ENCODE measurements at regions not wholly inside any gene's neighbourhood (a gene's known extent, or its start where the extent isn't known, plus 50 kb on each side); places are given as distances from the start of the nearest gene placed in this dataset.

DNA sequence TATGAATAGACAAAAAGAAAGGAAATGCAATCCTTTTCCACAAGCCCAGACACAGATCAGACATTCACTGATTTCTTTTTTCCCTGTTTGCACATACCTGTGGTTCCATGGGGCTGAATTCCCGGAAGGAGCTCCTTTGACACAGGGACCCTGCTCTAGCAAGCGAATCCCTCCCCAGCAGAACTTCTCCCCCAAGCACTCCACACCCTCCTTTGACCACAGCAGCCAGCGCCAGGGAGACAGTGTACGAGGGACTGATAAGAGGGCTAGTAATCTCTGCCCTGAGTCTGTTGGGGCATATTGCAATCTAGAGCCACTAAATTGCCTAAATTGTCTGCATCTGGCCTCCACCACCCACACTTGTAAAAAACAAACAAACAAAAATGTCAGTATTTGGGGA lies 83.4 kb upstream of the NTF3 start:
- TF ChIP-seq, protein P1, sequence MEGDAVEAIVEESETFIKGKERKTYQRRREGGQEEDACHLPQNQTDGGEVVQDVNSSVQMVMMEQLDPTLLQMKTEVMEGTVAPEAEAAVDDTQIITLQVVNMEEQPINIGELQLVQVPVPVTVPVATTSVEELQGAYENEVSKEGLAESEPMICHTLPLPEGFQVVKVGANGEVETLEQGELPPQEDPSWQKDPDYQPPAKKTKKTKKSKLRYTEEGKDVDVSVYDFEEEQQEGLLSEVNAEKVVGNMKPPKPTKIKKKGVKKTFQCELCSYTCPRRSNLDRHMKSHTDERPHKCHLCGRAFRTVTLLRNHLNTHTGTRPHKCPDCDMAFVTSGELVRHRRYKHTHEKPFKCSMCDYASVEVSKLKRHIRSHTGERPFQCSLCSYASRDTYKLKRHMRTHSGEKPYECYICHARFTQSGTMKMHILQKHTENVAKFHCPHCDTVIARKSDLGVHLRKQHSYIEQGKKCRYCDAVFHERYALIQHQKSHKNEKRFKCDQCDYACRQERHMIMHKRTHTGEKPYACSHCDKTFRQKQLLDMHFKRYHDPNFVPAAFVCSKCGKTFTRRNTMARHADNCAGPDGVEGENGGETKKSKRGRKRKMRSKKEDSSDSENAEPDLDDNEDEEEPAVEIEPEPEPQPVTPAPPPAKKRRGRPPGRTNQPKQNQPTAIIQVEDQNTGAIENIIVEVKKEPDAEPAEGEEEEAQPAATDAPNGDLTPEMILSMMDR (conservative IDR thresholded peaks at IDR 0.05; ENCODE audit: low read depth, low read length): no peak
- no peak overlapping the region for H3K4me3 ChIP-seq (ENCODE audit: low read depth, low read length)
- DNase-seq (ENCODE audit: low read depth): no peak

DNA sequence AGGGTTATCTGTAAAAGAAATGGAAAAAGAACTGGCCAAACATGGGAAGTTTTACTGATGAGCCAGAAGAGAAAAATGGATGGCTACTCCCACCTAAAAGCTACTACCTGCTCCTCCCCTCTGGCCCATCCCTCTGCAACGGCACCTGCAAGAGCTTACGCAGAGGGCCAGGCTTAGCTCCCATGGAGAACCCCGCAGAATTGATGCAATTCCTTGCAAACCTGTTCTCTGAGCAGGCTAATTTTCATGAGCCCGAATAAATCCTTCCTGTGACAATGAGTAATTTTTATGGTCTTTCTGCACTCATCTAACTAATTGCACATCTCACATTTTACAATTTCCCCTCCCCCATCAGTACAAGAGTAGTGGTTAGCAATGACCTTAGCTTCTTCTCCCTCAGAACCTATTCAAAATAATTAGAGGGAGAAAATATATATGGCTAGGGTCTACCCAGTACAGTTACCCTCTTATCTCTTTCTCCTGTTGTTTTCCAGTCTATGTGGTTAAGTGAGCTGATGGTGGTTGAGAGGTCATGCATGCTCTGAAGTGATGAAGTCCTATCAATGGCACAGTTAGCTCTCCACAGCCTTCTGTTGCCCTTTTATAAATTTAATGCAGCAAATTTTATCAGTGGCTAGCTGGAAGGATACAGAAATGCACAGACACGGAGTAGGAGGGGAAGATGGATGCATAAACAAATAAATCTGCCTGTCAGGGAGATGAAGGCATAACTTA lies 67.7 kb upstream of the NTF3 start:
- TF ChIP-seq, protein P1 (conservative IDR thresholded peaks at IDR 0.05; ENCODE audit: low read depth, low read length): no peak
- no peak overlapping the region for H3K4me3 ChIP-seq (ENCODE audit: low read depth, low read length)
- no peak for DNase-seq (ENCODE audit: low read depth)

DNA sequence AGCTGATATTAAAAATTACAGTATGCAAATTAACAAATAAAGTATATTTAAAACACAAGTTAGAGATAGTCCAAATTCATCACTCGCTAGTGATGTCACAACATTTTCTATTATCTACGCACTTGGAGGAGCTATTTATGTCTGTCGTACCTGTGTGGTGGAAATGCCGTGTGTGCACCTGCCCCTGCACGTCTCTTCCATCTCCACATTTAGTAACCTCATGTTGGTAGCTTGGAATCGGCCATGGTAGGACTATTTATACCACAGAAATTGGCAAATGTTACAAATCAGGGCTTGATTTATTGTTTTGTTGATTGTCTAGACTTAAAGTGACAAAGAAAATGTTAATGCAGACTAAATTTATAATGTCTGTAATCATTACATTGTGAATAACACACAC lies 62.6 kb upstream of the NTF3 start:
- no peak overlapping the region for H3K4me3 ChIP-seq (ENCODE audit: low read depth, low read length)
- TF ChIP-seq, protein P1 (conservative IDR thresholded peaks at IDR 0.05; ENCODE audit: low read depth, low read length): no peak
- no peak for DNase-seq (ENCODE audit: low read depth)

DNA sequence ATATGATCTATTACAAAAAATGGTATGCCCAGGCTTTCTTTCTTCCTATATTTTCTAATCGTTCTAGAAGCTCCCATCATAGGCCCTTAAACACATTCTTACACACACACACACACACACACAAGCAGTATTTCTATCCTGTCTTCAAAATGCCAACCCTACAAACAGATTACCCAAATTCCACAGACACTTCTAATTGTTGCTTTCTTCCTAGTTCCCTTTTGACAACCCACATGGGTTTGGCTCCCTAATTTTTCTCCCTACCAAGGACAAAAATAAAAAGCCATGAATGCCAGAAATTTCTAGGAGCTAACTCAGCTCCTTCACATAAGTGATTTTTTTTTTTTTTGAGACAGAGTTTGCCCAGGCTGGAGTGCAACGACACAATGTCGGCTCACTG lies 60.3 kb upstream of the NTF3 start:
- DNase-seq (ENCODE audit: low read depth): no peak
- H3K4me3 ChIP-seq (ENCODE audit: low read depth, low read length): no peak overlapping the region
- TF ChIP-seq, protein P1 (conservative IDR thresholded peaks at IDR 0.05; ENCODE audit: low read depth, low read length): no peak

DNA sequence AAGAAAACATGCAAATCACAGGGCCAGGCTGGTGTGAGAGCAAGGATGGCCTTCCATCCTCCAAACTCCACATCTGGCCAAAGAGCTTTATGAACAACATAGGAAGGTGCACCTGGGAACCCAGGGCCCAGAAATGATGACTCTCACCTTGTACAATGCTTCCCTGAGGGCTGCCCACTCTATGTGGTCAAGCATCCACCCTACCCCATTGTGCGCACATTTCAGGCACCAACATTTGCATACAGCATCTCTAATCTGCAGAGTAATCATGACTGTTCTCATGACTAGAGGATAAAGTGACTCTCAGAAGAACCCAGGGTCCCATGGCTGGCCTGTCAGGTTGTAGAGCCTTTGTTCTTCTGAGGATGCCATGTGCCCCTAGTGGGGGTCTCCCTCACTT lies 57.2 kb upstream of the NTF3 start:
- no peak for DNase-seq (ENCODE audit: low read depth)
- TF ChIP-seq, protein P1 (conservative IDR thresholded peaks at IDR 0.05; ENCODE audit: low read depth, low read length): no peak
- no peak overlapping the region for H3K4me3 ChIP-seq (ENCODE audit: low read depth, low read length)

DNA sequence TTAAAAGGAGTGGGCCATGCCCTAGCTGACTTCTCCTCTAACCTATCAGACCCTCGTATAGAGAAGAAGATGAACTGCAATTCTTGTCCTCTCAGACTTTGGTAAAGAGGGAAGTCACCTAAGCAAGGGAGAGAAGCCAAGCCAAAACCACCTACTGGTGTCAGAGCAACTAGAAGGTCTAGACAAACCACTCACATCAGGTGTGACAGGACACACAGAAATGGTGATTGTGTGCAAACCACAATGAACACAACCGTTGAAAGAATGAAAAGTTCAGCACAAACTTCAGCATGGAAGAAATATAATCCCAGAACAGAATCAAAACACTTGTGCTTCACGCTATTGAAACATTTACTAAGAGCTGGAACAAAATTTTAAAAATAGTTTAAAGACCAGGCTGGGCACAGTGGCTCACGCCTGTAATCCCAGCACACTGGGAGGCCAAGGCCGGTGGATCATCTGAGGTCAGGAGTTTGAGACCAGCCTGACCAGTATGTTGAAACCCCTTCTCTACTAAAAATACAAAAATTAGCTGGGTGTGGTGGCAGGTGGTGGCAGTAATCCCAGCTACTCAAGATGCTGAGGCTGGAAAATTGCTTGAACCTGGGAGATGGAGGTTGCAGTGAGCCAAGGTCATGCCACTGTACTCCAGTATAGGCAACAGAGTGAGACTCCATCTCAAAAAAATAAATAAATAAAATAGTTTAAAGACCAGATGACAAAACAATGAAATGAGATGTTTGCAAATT lies 56.2 kb upstream of the NTF3 start:
- TF ChIP-seq, protein P1 (conservative IDR thresholded peaks at IDR 0.05; ENCODE audit: low read depth, low read length): no peak
- H3K4me3 ChIP-seq (ENCODE audit: low read depth, low read length): no peak overlapping the region
- DNase-seq (ENCODE audit: low read depth): no peak
